Activated CD8-positive, alpha-beta T cell treated with anti-CD3 and anti-CD28 coated beads, Interleukin-2, amount 10 ng/mL, durations not matched to agents 7 days and 5 days (primary cell): ENCODE measurements at regions not wholly inside any gene's neighbourhood (a gene's known extent, or its start where the extent isn't known, plus 50 kb on each side); places are given as distances from the start of the nearest gene placed in this dataset.

Experiments
- ATAC-seq: fragments of 150-1000 bp; cut with Tn5 transposase; one replicate; pipeline ENCODE4 v1.10.0; 2021; ENCODE audit warnings: moderate library complexity
- CTCF ChIA-PET: fragments of 350-600 bp; sonication (Branson Sonifier 250); formaldehyde crosslinking; loops from one replicate; lab custom pipeline; 2021; ENCODE audit warnings: antibody characterized with exemption; lab: Charles Lee
- POLR2A ChIA-PET: fragments of 350-600 bp; sonication (Branson Sonifier 250); formaldehyde crosslinking; loops from one replicate; lab custom pipeline; 2021; ENCODE audit warnings: antibody characterized with exemption; lab: Charles Lee
- DNase-seq: peaks from one replicate; pipeline ENCODE4 v3.0.0-alpha.2; 2020
- H3K27ac Mint-ChIP-seq: one replicate; pipeline ENCODE4 v1.8.0; 2021; ENCODE audit warnings: mild to moderate bottlenecking, mixed read lengths
- H3K27me3 Mint-ChIP-seq: one replicate; pipeline ENCODE4 v1.8.0; 2021; ENCODE audit warnings: low read depth, mixed read lengths
- H3K36me3 Mint-ChIP-seq: one replicate; pipeline ENCODE4 v1.8.0; 2021; ENCODE audit warnings: low read depth, mixed read lengths
- H3K4me1 Mint-ChIP-seq: one replicate; pipeline ENCODE4 v1.8.0; 2021; ENCODE audit warnings: low read depth, mixed read lengths
- H3K4me3 Mint-ChIP-seq: one replicate; pipeline ENCODE4 v1.8.0; 2021; ENCODE audit warnings: mild to moderate bottlenecking, mixed read lengths
- H3K9me3 Mint-ChIP-seq: one replicate; pipeline ENCODE4 v1.8.0; 2022; ENCODE audit warnings: mixed read lengths; ENCODE audit not compliant: insufficient read depth

DNA sequence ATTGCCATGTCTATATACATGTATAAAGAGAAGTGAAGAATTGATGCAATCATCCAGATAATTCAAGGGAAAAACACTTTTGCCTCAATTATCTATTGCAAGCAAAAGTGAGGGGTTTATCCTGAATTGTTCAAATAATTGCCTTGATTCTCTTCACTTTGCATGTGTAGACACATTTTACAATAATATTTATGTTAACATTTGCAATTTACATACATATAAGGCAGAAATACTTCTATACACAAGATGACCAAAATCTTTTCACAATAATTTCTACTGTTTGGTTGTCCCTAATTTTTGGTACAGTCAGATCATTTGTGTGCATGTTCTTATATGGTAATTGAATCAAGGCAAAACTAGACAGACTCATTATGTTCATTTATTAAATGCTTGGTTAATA is 285.3 kb upstream of the TMEM161B start:
- Mint-ChIP-seq H3K27me3 (peaks cover 8% of the 10 kb centered on the region), H3K4me3 (no peak overlapping the region), H3K4me1 (peaks cover 4% of the 10 kb centered on the region), H3K9me3 (no peaks in the 10 kb centered on the region), H3K27ac (no peak overlapping the region), H3K36me3 (no peaks in the 10 kb centered on the region)
- ChIA-PET CTCF (no interaction called here), POLR2A (no interaction called here)
- ATAC-seq (no peak), DNase-seq (no peak)

DNA sequence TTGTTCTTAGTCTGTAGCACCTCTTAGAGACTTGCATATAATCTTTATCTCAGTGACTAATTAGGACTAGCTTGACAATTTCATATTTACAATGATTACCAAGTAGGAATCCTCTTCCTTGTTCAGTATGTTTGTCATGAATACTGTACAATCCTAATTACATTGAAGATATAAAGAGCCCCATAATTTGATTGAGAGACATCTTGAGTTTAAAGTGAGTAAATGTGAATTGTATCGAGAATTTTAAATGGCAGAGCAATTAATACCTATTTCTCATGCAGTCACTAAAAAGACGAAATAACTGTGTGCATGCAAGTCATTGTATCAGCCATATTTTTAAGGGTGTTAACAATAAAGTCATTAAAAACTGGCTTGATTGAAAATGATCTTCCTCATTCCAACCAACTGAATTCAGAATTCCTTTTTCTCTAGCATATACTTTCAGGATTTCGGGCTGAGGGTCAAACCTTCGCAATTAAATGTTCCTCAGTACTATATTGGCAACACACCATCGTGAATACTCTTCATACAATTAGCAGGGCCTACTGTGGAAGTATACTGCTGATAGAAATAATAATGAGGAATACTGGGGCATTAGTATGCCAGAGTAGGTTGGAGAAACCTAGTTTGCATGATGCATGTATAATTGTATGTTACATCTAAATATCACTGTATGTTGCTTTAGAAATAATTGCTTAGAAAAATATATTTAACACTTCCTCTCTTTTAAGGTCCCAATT is 284.7 kb upstream of the TMEM161B start:
- H3K9me3 Mint-ChIP-seq, result no peaks in the 10 kb centered on the region
- peaks cover 8% of the 10 kb centered on the region for H3K27me3 Mint-ChIP-seq
- no peak for DNase-seq
- peaks cover 4% of the 10 kb centered on the region for H3K4me1 Mint-ChIP-seq
- H3K4me3 Mint-ChIP-seq, result no peak overlapping the region
- no peak for ATAC-seq
- POLR2A ChIA-PET, result no interaction called here
- CTCF ChIA-PET, result no interaction called here
- no peaks in the 10 kb centered on the region for H3K36me3 Mint-ChIP-seq
- H3K27ac Mint-ChIP-seq, result no peak overlapping the region

- Mint-ChIP-seq H3K9me3 (no peaks in the 10 kb centered on the region), H3K4me3 (no peak overlapping the region), H3K27me3 (peaks cover 8% of the 10 kb centered on the region), H3K36me3 (no peaks in the 10 kb centered on the region), H3K4me1 (peaks cover 4% of the 10 kb centered on the region), H3K27ac (no peak overlapping the region)
- ChIA-PET CTCF (no interaction called here), POLR2A (no interaction called here)
- DNase-seq, result no peak
- no peak for ATAC-seq
Observed at GRCh38 chr5:88552426-88552825, 283.8 kb upstream of the TMEM161B start.

- Mint-ChIP-seq H3K27ac (no peak overlapping the region), H3K27me3 (peaks cover 11% of the 10 kb centered on the region), H3K4me1 (peaks cover 4% of the 10 kb centered on the region), H3K36me3 (no peaks in the 10 kb centered on the region), H3K9me3 (no peaks in the 10 kb centered on the region), H3K4me3 (no peak overlapping the region)
- CTCF ChIA-PET, result no interaction called here
- POLR2A ChIA-PET, result no interaction called here
- DNase-seq (no peak), ATAC-seq (no peak)
Observed at GRCh38 chr5:88551724-88552345, 283.2 kb upstream of the TMEM161B start.

DNA sequence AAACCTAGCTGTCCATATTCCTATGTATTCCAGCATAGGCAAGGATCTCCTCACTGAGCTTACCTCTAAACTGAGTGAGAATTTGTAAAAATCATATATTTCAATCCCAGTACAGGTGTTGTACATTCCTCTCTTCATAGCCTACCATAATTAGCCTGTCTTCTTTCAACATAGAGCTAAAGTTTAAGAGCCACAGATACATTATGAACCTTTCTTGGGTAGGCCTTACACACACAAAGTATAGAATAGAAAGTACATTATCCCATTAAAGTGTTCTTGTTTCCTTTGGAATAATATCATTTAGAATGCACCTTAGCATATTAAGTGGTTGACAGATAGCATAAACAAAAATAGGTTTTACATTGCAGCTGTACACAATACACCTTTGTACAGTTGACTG is 282.1 kb upstream of the TMEM161B start:
- Mint-ChIP-seq H3K36me3 (no peaks in the 10 kb centered on the region), H3K27me3 (peaks cover 5% of the 10 kb centered on the region), H3K4me1 (peaks cover 3% of the 10 kb centered on the region), H3K4me3 (no peak overlapping the region), H3K9me3 (no peaks in the 10 kb centered on the region), H3K27ac (no peak overlapping the region)
- ATAC-seq, result no peak
- DNase-seq, result no peak
- CTCF ChIA-PET, result no interaction called here
- POLR2A ChIA-PET, result no interaction called here

GRCh38 chr5:88548136-88548805 is 279.6 kb upstream of the TMEM161B start:
- H3K27ac Mint-ChIP-seq, result no peak overlapping the region
- no peaks in the 10 kb centered on the region for H3K4me1 Mint-ChIP-seq
- no peaks in the 10 kb centered on the region for H3K36me3 Mint-ChIP-seq
- ATAC-seq (no peak), DNase-seq (no peak)
- POLR2A ChIA-PET, result no interaction called here
- peaks cover 10% of the 10 kb centered on the region for H3K27me3 Mint-ChIP-seq
- CTCF ChIA-PET, result no interaction called here
- no peaks in the 10 kb centered on the region for H3K9me3 Mint-ChIP-seq
- H3K4me3 Mint-ChIP-seq, result no peak overlapping the region

GRCh38 chr5:88545338-88545737 is 276.7 kb upstream of the TMEM161B start:
- Mint-ChIP-seq H3K9me3 (no peaks in the 10 kb centered on the region), H3K4me3 (no peak overlapping the region), H3K27me3 (peaks cover 15% of the 10 kb centered on the region), H3K27ac (no peak overlapping the region), H3K4me1 (no peaks in the 10 kb centered on the region), H3K36me3 (no peaks in the 10 kb centered on the region)
- ChIA-PET POLR2A (no interaction called here), CTCF (interaction anchor here (0.6 kb wide), 1 partner anchor 1767 kb away, joined by 3 read pairs; no protein-coding TSS in a partner anchor)
- ATAC-seq, result no peak
- DNase-seq, result no peak

DNA sequence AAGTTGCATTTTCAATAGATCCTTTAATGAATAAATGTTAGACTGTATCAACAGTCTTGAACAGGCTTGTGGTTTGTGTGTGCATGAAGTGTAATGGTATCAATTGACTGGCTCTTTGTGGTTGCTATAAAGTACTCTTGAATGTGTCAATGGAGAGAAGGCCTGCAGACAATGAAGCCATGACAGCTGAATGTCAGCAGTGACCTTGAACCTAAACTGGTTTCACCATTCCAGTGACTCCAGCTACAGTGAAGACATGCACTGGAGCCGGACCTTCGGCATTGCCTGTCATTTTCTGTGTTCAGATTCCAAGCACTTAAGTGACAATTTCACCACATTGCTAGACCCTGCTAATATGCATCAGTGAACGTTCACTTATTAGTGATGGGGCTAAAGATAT is 276.0 kb upstream of the TMEM161B start:
- no peak overlapping the region for H3K27ac Mint-ChIP-seq
- H3K4me1 Mint-ChIP-seq, result no peaks in the 10 kb centered on the region

DNA sequence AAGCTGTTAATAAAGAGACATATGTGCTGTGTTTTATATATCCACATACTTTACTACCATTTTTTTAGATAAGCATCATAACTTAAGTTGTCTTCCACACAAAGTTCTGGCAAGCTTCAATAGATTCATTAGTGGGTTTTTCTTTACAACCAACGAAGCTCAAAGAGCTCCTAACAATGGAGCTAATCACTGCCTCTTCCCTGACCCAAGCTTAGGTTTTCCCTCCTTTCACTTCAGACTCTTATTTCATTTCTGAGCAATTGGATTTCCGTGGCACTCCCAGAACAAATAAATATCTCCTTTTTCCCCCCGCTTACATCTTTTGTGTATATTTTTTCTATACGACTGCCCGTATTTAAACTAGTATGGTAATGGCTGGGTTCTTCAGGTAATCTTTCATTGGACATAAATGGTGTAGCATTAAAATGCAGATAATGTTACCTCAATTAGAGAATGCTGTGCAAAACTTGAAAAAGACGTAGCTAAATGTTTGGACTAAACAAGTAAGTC is 275.5 kb upstream of the TMEM161B start:
- Mint-ChIP-seq H3K36me3 (no peaks in the 10 kb centered on the region), H3K9me3 (no peaks in the 10 kb centered on the region), H3K27me3 (peaks cover 15% of the 10 kb centered on the region), H3K4me1 (no peaks in the 10 kb centered on the region), H3K27ac (no peak overlapping the region), H3K4me3 (no peak overlapping the region)
- ChIA-PET CTCF (interaction anchor here (0.9 kb wide), 1 partner anchor 23 kb away, joined by 3 read pairs; no protein-coding TSS in a partner anchor), POLR2A (no interaction called here)
- DNase-seq (no peak), ATAC-seq (no peak)

More for the DNA sequence above, 276.0 kb upstream of the TMEM161B start:
- no peak for ATAC-seq
- H3K4me3 Mint-ChIP-seq, result no peak overlapping the region
- peaks cover 15% of the 10 kb centered on the region for H3K27me3 Mint-ChIP-seq
- ChIA-PET POLR2A (no interaction called here), CTCF (interaction anchor here (0.9 kb wide), 1 partner anchor 24 kb away, joined by 3 read pairs; no protein-coding TSS in a partner anchor)
- H3K9me3 Mint-ChIP-seq, result no peaks in the 10 kb centered on the region
- no peak for DNase-seq
- no peaks in the 10 kb centered on the region for H3K36me3 Mint-ChIP-seq

- Mint-ChIP-seq H3K4me3 (no peak overlapping the region), H3K36me3 (no peaks in the 10 kb centered on the region), H3K27ac (no peak overlapping the region), H3K9me3 (no peaks in the 10 kb centered on the region), H3K4me1 (no peaks in the 10 kb centered on the region), H3K27me3 (peaks cover 15% of the 10 kb centered on the region)
- ChIA-PET CTCF (no interaction called here), POLR2A (no interaction called here)
- DNase-seq (no peak), ATAC-seq (no peak)
Observed at GRCh38 chr5:88542786-88543185, 274.1 kb upstream of the TMEM161B start.

DNA sequence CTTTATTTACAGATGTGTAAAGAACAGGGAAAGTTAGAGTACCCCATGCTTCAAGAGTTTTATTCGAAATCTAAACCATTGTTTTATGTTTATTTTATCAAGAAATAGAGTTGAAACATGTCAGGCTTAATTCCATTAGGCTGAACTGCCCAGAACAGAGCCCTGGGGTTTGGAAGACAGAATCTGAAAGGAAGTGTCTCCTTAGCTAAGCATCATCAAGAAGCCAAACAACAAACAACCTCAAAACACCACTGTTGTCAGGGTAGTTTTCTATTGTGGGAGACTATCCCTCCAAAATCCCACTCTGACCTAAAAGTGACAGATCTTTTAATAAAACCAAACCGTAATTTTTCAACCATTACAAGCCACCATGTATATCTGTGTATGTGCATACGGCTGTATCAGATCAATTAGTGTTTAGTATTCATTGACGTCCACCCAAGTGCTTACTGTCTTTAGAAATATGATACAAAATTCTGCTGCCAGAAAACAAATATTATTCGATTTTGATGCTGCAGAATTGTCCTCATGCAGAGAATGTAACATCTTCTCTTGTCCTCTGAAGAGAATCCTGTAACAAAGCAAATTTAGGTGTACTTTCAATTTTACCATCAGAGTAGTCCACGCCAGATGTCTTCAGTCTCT is 271.9 kb upstream of the TMEM161B start:
- Mint-ChIP-seq H3K27me3 (peaks cover 12% of the 10 kb centered on the region), H3K4me3 (no peak overlapping the region), H3K27ac (no peak overlapping the region), H3K36me3 (no peaks in the 10 kb centered on the region), H3K4me1 (no peaks in the 10 kb centered on the region), H3K9me3 (no peaks in the 10 kb centered on the region)
- ATAC-seq (no peak), DNase-seq (no peak)
- POLR2A ChIA-PET, result no interaction called here
- CTCF ChIA-PET, result no interaction called here
